DND-41 (cell line): ENCODE measurements at regions not wholly inside any gene's neighbourhood (a gene's known extent, or its start where the extent isn't known, plus 50 kb on each side); places are given as distances from the start of the nearest gene placed in this dataset.
"Not testable (repeated sequence)": the region's sequence is repeated elsewhere in the genome, so short reads cannot be mapped to it uniquely, and the experiment has no call there.

Experiments
- ATAC-seq: fragments of 200-7000 bp; cut with Tn5 transposase; 3 replicates; pipeline ENCODE4 v1.9.1; 2021; ENCODE audit warnings: low read depth; ENCODE audit not compliant: insufficient read depth
- DNase-seq: peaks from one replicate; pipeline ENCODE4 v3.0.0-alpha.2; 2020
- H2AFZ ChIP-seq: 2 replicates; pipeline ENCODE4 v1.6.0; 2012; ENCODE audit warnings: low read depth, low read length
- H3K27ac ChIP-seq: 2 replicates; pipeline ENCODE4 v1.5.1; 2012; ENCODE audit warnings: low read length, inconsistent platforms
- H3K27me3 ChIP-seq: fragments of 200-600 bp; sonication (generic); 2 replicates; pipeline ENCODE4 v1.6.0; 2012; ENCODE audit warnings: low read length, mild to moderate bottlenecking, inconsistent platforms; ENCODE audit not compliant: insufficient read depth, poor library complexity
- H3K36me3 ChIP-seq: 2 replicates; pipeline ENCODE4 v1.5.1; 2012; ENCODE audit warnings: low read length, inconsistent platforms; ENCODE audit not compliant: insufficient read depth
- H3K4me1 ChIP-seq: 2 replicates; pipeline ENCODE4 v1.5.1; 2012; ENCODE audit warnings: mild to moderate bottlenecking, low read length; ENCODE audit not compliant: insufficient read depth
- H3K4me2 ChIP-seq: 2 replicates; pipeline ENCODE4 v1.6.0; 2012; ENCODE audit warnings: mild to moderate bottlenecking, moderate library complexity, low read length, inconsistent platforms; ENCODE audit not compliant: insufficient read depth
- H3K4me3 ChIP-seq, 2 experiments: fragments of 200-600 bp in 1 of 2; shearing (Covaris generic) in 1 of 2; 2 replicates each; pipeline ENCODE4 v1.5.1; 2012 to 2016; ENCODE audit warnings: inconsistent platforms in 2 of 2, low read length in 2 of 2, mild to moderate bottlenecking in 2 of 2, low read depth in 1 of 2, moderate library complexity in 1 of 2
- H3K79me2 ChIP-seq: 2 replicates; pipeline ENCODE4 v1.6.0; 2012; ENCODE audit warnings: low read length, inconsistent platforms; ENCODE audit not compliant: insufficient read depth
- H3K9ac ChIP-seq: 2 replicates; pipeline ENCODE4 v1.6.0; 2012; ENCODE audit warnings: low read depth, mild to moderate bottlenecking, inconsistent platforms, low read length, moderate library complexity
- H3K9me3 ChIP-seq: 2 replicates; pipeline ENCODE4 v1.5.1; 2012; ENCODE audit warnings: low read length, moderate library complexity, mild to moderate bottlenecking, inconsistent platforms; ENCODE audit not compliant: insufficient read depth, severe bottlenecking
- H4K20me1 ChIP-seq: 2 replicates; pipeline ENCODE4 v1.6.0; 2012; ENCODE audit warnings: low read length; ENCODE audit not compliant: insufficient read depth
- EZH2 ChIP-seq: IDR thresholded peaks from 3 replicates; pipeline ENCODE4 v1.6.1; 2012; ENCODE audit warnings: borderline replicate concordance, low read depth, mild to moderate bottlenecking, moderate library complexity, low read length, inconsistent platforms; ENCODE audit not compliant: severe bottlenecking
- TF ChIP-seq, protein P1 (sequence below): IDR thresholded peaks from 2 replicates; pipeline ENCODE4 v1.5.1; 2012; ENCODE audit warnings: borderline replicate concordance, low read length, moderate library complexity, mild to moderate bottlenecking; ENCODE audit not compliant: poor library complexity, severe bottlenecking; ENCODE audit errors: extremely low read depth

DNA sequence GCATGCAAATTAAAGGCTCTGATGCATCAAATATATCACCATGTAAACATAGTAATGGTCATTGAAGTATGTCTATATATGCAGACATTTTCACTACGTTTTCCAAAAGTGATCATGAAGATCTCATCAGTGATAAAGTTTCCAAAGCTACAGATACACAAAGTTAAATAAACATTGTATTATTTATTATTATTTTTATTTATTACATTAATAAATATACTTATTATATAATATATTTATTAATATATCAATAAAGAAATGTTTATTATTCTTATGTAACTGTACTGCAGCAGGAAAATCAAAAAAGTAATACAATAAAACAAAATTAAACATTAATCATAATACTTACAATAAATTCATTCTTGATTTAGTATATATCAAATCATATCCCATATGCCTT is 791.2 kb downstream of the GBE1 start:
- DNase-seq (no peak), ATAC-seq (no peak)
- Histone ChIP-seq H3K9me3 (no peaks in the 10 kb centered on the region), H3K9ac (no peak overlapping the region), H3K36me3 (no peaks in the 10 kb centered on the region), H4K20me1 (no peaks in the 10 kb centered on the region), H2AFZ (no peak overlapping the region), H3K27ac (no peak overlapping the region), H3K4me3 (no peak overlapping the region), H3K4me1 (no peaks in the 10 kb centered on the region), H3K79me2 (no peaks in the 10 kb centered on the region), H3K4me2 (no peak overlapping the region), H3K27me3 (no peaks in the 10 kb centered on the region)
- TF ChIP-seq EZH2, result no peak
- TF ChIP-seq, protein P1, sequence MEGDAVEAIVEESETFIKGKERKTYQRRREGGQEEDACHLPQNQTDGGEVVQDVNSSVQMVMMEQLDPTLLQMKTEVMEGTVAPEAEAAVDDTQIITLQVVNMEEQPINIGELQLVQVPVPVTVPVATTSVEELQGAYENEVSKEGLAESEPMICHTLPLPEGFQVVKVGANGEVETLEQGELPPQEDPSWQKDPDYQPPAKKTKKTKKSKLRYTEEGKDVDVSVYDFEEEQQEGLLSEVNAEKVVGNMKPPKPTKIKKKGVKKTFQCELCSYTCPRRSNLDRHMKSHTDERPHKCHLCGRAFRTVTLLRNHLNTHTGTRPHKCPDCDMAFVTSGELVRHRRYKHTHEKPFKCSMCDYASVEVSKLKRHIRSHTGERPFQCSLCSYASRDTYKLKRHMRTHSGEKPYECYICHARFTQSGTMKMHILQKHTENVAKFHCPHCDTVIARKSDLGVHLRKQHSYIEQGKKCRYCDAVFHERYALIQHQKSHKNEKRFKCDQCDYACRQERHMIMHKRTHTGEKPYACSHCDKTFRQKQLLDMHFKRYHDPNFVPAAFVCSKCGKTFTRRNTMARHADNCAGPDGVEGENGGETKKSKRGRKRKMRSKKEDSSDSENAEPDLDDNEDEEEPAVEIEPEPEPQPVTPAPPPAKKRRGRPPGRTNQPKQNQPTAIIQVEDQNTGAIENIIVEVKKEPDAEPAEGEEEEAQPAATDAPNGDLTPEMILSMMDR, result no peak

DNA sequence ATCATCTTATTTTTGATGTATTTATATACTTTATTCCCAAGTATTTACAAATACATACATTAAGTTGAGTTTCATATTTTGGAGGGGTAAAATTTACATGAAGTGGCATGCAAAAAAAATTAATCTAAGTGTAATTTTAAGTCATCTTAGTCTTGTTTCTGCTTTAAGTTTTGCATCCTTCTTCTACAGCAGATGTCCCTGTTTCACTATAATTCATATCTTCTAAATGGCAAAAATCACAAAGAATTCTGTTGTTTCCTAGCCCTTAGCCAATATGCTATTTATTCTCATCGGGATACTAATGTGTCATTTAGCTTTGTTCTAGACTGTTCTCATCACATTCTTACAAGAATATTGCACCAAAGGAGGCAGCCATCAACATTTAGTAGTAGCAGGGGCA is 831.9 kb downstream of the GBE1 start:
- H4K20me1 ChIP-seq, result no peaks in the 10 kb centered on the region
- no peaks in the 10 kb centered on the region for H3K36me3 ChIP-seq
- no peak overlapping the region for H3K4me2 ChIP-seq
- no peaks in the 10 kb centered on the region for H3K27me3 ChIP-seq
- ATAC-seq, result no peak
- no peak for DNase-seq
- no peak overlapping the region for H2AFZ ChIP-seq
- no peaks in the 10 kb centered on the region for H3K9me3 ChIP-seq
- no peak overlapping the region for H3K9ac ChIP-seq
- no peaks in the 10 kb centered on the region for H3K4me1 ChIP-seq
- TF ChIP-seq, protein P1, result no peak
- TF ChIP-seq EZH2, result no peak
- H3K79me2 ChIP-seq, result no peaks in the 10 kb centered on the region
- no peak overlapping the region for H3K27ac ChIP-seq
- H3K4me3 ChIP-seq, result no peak overlapping the region

DNA sequence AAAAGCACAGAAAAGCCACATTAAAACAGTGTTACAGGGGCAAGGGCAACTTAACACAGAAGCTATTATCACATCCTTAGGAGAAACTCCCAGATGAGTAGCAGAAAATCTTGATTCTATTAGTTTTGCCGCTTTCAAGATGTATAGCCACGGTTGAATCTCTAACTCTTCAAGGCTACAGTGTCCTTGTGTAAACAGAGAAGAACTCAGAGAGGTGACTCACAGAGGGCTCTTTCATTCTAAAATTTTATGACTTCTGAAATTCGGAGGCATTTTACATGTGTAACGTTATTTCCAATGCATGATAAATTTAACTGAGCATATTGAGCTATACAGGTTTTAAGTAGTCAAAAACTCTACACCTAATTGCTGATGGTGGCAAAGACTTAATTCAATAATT is 846.6 kb downstream of the GBE1 start:
- H3K36me3 ChIP-seq, result no peaks in the 10 kb centered on the region
- no peaks in the 10 kb centered on the region for H3K79me2 ChIP-seq
- H3K9ac ChIP-seq, result no peak overlapping the region
- no peak for ATAC-seq
- H4K20me1 ChIP-seq, result no peaks in the 10 kb centered on the region
- no peaks in the 10 kb centered on the region for H3K4me1 ChIP-seq
- H3K27ac ChIP-seq, result no peak overlapping the region
- H3K9me3 ChIP-seq, result no peaks in the 10 kb centered on the region
- H3K4me3 ChIP-seq, result no peak overlapping the region
- no peaks in the 10 kb centered on the region for H3K27me3 ChIP-seq
- H3K4me2 ChIP-seq, result no peak overlapping the region
- no peak for DNase-seq
- no peak for TF ChIP-seq EZH2
- TF ChIP-seq, protein P1, result no peak
- no peak overlapping the region for H2AFZ ChIP-seq

DNA sequence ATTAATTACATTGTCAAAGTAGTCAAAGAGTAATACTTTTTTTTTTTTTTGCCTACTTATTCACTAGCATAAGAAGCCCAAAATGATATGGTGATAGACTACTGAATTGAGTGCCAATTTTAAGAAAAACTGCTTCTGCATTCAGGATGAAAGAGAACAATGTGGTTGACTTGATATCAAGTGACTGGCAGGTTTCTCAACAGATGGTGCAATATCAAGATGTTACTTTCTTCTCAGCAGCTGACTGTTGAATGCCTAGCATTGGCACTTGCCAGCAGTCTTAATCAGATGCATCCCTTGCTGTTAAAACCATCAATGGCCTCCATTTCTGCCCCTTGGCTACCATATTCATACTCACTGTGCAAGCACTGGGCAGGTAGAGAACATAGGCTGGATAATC is 863.2 kb downstream of the GBE1 start:
- Histone ChIP-seq H3K4me3 (no peak overlapping the region), H4K20me1 (no peaks in the 10 kb centered on the region), H2AFZ (no peak overlapping the region), H3K4me1 (no peaks in the 10 kb centered on the region), H3K9me3 (no peaks in the 10 kb centered on the region), H3K27me3 (no peaks in the 10 kb centered on the region), H3K36me3 (no peaks in the 10 kb centered on the region), H3K27ac (no peak overlapping the region), H3K79me2 (no peaks in the 10 kb centered on the region), H3K4me2 (no peak overlapping the region), H3K9ac (no peak overlapping the region)
- no peak for ATAC-seq
- TF ChIP-seq, protein P1, result no peak
- no peak for TF ChIP-seq EZH2
- DNase-seq, result no peak

DNA sequence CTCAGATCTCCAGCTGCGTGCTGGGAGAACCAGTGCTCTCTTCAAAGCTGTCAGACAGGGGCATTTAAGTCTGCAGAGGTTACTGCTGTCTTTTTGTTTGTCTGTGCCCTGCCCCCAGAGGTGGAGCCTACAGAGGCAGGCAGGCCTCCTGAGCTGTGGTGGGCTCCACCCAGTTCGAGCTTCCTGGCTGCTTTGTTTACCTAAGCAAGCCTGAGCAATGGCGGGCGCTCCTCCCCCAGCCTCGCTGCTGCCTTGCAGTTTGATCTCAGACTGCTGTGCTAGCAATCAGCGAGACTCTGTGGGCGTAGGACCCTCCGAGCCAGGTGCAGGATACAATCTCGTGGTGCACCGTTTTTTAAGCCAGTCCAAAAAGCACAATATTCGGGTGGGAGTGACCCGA is 864.4 kb downstream of the GBE1 start:
- H3K9me3 ChIP-seq, H3K79me2 ChIP-seq, H4K20me1 ChIP-seq, H3K27ac ChIP-seq, H2AFZ ChIP-seq, H3K36me3 ChIP-seq, ATAC-seq, H3K27me3 ChIP-seq, H3K4me3 ChIP-seq, H3K9ac ChIP-seq, DNase-seq, H3K4me2 ChIP-seq, H3K4me1 ChIP-seq: not testable (repeated sequence)
